Right atrium auricular region (tissue), 2 donors: ENCODE measurements at regions not wholly inside any gene's neighbourhood (a gene's known extent, or its start where the extent isn't known, plus 50 kb on each side); places are given as distances from the start of the nearest gene placed in this dataset.

Experiments used
- DNase-seq: peaks from one replicate; pipeline ENCODE4 v3.0.0-alpha.2; 2019; ENCODE audit warnings: low spot score
- H3K27ac ChIP-seq, 2 donors: fragments of 200-600 bp; sonication (generic); 1 replicate in 1 of 2; 2 replicates in 1 of 2; pipeline ENCODE4 v1.5.1; 2016 to 2019
- H3K27me3 ChIP-seq, 2 donors: fragments of 200-600 bp; sonication (generic); one replicate each; pipeline versions ENCODE4 v1.5.1 to v1.6.0; 2017 to 2019
- H3K36me3 ChIP-seq: fragments of 200-600 bp; sonication (generic); one replicate; pipeline ENCODE4 v1.5.1; 2016
- H3K4me1 ChIP-seq, 2 donors: fragments of 200-600 bp; sonication (generic); one replicate each; pipeline versions ENCODE4 v1.5.1 to v1.6.0; 2017 to 2019
- H3K4me3 ChIP-seq, 2 donors: fragments of 200-600 bp; sonication (generic); 1 replicate in 1 of 2; 2 replicates in 1 of 2; pipeline ENCODE4 v1.5.1; 2017 to 2019; ENCODE audit warnings: mild to moderate bottlenecking in 1 of 2, moderate library complexity in 1 of 2
- H3K9me3 ChIP-seq, 2 donors: fragments of 200-600 bp; sonication (generic); one replicate each; pipeline ENCODE4 v1.5.1; 2019
- CTCF ChIP-seq, 2 donors: fragments of 200-600 bp; sonication (generic); IDR thresholded peaks; one replicate each; pipeline ENCODE4 v1.5.1; 2019; ENCODE audit warnings: antibody characterized with exemption in 2 of 2

DNA sequence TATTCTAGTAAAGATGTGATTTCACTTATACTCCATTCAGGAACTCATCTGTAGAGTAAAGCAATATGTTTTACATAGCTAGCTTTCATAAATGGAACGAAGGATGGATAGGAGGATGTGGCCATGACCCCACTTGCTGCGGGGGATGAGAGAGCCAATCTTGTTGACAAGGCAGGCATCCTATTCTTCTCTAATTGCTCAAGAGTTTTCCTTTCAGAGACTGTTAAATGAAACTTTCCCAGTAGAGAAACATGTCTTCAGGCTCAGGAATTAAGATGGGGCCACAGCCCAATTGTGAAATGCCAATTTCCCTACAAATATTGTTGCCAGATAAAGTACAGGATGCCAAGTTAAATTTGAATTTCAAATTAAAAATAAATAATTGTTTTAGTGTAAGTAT, 196.2 kb upstream of the TUT7 start:
- H3K27me3 ChIP-seq, result no peaks in the 10 kb centered on the region
- H3K27ac ChIP-seq, result no peak overlapping the region
- no peaks in the 10 kb centered on the region for H3K9me3 ChIP-seq
- no peaks in the 10 kb centered on the region for H3K36me3 ChIP-seq
- no peak for DNase-seq
- TF ChIP-seq CTCF (IDR thresholded peaks at IDR 0.05), result no peak
- H3K4me3 ChIP-seq, result no peak overlapping the region
- H3K4me1 ChIP-seq, result no peaks in the 10 kb centered on the region

DNA sequence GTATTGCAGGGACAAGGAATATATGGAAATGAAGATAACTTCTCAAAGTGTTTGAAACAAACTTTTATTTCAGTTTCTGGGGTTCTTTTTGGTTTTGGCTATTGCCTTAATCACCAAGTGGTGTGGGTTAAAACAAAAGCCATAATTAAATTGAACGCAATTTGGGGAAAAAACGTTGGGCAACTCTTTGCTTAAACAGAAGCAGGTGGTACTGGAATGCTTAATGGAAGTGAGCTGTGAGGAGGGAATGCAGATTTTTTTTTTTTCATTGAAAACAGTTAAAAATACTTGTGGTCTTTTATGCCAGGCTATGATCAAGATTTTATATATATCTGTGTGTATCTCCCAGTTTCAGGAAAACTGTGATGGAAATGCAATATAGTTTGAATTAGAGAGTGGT, 195.7 kb upstream of the TUT7 start:
- DNase-seq, result no peak
- Histone ChIP-seq H3K36me3 (no peaks in the 10 kb centered on the region), H3K27me3 (no peaks in the 10 kb centered on the region), H3K9me3 (no peaks in the 10 kb centered on the region), H3K4me1 (no peaks in the 10 kb centered on the region), H3K4me3 (no peak overlapping the region), H3K27ac (no peak overlapping the region)
- TF ChIP-seq CTCF (IDR thresholded peaks at IDR 0.05), result no peak

DNA sequence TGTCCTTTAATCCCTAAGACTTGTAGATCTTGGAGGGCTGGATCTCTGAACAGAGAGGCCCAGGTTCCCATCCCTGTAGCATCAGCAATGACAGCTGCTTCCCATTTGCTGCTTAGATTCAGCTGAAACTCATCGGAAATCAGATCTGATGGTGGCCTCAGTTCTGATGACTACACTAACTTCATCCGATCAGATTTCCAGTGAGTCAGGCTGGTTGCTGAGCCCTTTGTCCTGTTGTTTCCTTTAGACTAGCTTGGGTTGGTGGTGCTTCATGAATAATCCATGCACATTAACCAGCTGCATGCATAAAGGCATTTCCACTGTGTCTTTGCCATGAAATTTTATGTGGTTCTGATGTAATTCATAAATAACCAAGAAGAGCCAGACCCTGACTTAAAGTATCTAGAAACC, 195.2 kb upstream of the TUT7 start:
- no peaks in the 10 kb centered on the region for H3K4me1 ChIP-seq
- no peak overlapping the region for H3K27ac ChIP-seq
- H3K27me3 ChIP-seq, result no peaks in the 10 kb centered on the region
- no peak for DNase-seq
- no peak overlapping the region for H3K4me3 ChIP-seq
- H3K36me3 ChIP-seq, result no peaks in the 10 kb centered on the region
- H3K9me3 ChIP-seq, result no peaks in the 10 kb centered on the region
- no peak for TF ChIP-seq CTCF (IDR thresholded peaks at IDR 0.05)

- Histone ChIP-seq H3K27ac (no peak overlapping the region), H3K9me3 (no peaks in the 10 kb centered on the region), H3K4me3 (no peak overlapping the region), H3K36me3 (no peaks in the 10 kb centered on the region), H3K4me1 (no peaks in the 10 kb centered on the region), H3K27me3 (no peaks in the 10 kb centered on the region)
- no peak for TF ChIP-seq CTCF (IDR thresholded peaks at IDR 0.05)
- DNase-seq, result no peak
Measured at GRCh38 chr9:86548220-86548619, 194.0 kb upstream of the TUT7 start.

- H3K4me1 ChIP-seq, result no peaks in the 10 kb centered on the region
- H3K27ac ChIP-seq, result no peak overlapping the region
- no peak for TF ChIP-seq CTCF (IDR thresholded peaks at IDR 0.05)
- no peaks in the 10 kb centered on the region for H3K27me3 ChIP-seq
- no peak overlapping the region for H3K4me3 ChIP-seq
- no peaks in the 10 kb centered on the region for H3K9me3 ChIP-seq
- H3K36me3 ChIP-seq, result no peaks in the 10 kb centered on the region
- DNase-seq, result no peak
Measured at GRCh38 chr9:86547571-86547970, 193.4 kb upstream of the TUT7 start.

DNA sequence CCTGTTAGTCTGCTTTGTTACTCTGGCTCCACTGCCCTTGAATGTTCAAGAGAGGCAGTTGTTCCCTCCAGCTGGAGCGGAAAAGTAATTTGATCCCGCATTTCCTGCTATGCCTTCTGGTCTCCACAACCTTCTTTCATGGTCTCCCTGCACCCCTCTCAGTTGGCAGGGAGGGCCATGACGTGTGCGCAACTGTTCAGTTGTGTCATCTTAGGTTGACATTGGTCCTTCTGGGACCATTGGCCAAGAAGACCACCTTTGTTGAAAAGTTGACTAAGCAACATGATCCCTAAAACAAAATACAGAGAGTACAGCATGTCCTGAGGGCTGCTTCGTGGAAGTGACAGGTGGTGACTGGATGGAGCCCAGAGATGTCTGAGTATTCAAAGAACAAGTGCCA, 192.5 kb upstream of the TUT7 start:
- no peaks in the 10 kb centered on the region for H3K4me1 ChIP-seq
- H3K36me3 ChIP-seq, result no peaks in the 10 kb centered on the region
- TF ChIP-seq CTCF (IDR thresholded peaks at IDR 0.05), result no peak
- no peak overlapping the region for H3K4me3 ChIP-seq
- no peaks in the 10 kb centered on the region for H3K27me3 ChIP-seq
- no peaks in the 10 kb centered on the region for H3K9me3 ChIP-seq
- no peak overlapping the region for H3K27ac ChIP-seq
- no peak for DNase-seq
